B cell (primary cell): ENCODE measurements at regions not wholly inside any gene's neighbourhood (a gene's known extent, or its start where the extent isn't known, plus 50 kb on each side); places are given as distances from the start of the nearest gene placed in this dataset.

ENCODE experiments used
- EZH2 ChIP-seq: IDR thresholded peaks from 2 replicates; pipeline ENCODE4 v1.6.1; 2012; ENCODE audit warnings: borderline replicate concordance, low read depth, mild to moderate bottlenecking, moderate library complexity, low read length; ENCODE audit not compliant: insufficient read depth, poor library complexity, severe bottlenecking
- TF ChIP-seq, protein P1 (sequence below): fragments of 200-600 bp; IDR thresholded peaks from one replicate; pipeline ENCODE4 v1.8.0; 2022; ENCODE audit warnings: antibody characterized with exemption, mild to moderate bottlenecking

DNA sequence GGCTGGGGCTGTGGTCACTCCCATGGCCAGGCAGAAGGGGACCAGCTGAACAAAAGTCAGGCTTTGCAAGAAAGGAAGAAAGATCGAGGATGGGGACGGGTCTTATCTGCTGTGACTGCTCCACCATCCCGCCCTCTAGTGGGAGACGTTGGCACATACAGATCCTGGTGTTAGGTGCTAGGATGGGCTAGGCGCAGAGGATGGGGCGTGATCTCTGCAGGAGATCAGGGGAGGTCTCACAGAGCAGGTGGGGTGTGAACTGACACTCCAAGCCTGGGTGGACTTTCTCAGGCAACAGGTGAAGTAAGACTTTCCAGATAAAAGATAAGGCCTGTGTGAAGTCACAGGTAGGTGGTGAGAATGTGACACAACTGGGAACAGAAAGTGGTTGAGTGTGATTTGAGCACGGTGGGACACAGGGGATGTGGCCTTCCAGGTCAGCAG is 141.9 kb upstream of the SMAD3 start:
- TF ChIP-seq, protein P1, sequence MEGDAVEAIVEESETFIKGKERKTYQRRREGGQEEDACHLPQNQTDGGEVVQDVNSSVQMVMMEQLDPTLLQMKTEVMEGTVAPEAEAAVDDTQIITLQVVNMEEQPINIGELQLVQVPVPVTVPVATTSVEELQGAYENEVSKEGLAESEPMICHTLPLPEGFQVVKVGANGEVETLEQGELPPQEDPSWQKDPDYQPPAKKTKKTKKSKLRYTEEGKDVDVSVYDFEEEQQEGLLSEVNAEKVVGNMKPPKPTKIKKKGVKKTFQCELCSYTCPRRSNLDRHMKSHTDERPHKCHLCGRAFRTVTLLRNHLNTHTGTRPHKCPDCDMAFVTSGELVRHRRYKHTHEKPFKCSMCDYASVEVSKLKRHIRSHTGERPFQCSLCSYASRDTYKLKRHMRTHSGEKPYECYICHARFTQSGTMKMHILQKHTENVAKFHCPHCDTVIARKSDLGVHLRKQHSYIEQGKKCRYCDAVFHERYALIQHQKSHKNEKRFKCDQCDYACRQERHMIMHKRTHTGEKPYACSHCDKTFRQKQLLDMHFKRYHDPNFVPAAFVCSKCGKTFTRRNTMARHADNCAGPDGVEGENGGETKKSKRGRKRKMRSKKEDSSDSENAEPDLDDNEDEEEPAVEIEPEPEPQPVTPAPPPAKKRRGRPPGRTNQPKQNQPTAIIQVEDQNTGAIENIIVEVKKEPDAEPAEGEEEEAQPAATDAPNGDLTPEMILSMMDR: peak; percentile 23
- TF ChIP-seq EZH2: no peak
